Sigmoid colon (tissue), 4 donors: ENCODE measurements at regions not wholly inside any gene's neighbourhood (a gene's known extent, or its start where the extent isn't known, plus 50 kb on each side); places are given as distances from the start of the nearest gene placed in this dataset.

ENCODE experiments used
- POLR2AphosphoS5 ChIP-seq, 4 donors: sonication (generic); formaldehyde crosslinking; IDR thresholded peaks; one replicate each; pipeline ENCODE4 v1.6.1; 2017; ENCODE audit warnings: antibody characterized with exemption in 4 of 4
- TF ChIP-seq, protein P1 (sequence below), 4 experiments: fragments of 450-650 bp in 3 of 4; fragments of 200-600 bp in 1 of 4; IDR thresholded peaks; one replicate each; pipeline ENCODE4 v1.5.1; 2016 to 2019; ENCODE audit warnings: antibody characterized with exemption in 4 of 4, mild to moderate bottlenecking in 3 of 4, moderate library complexity in 2 of 4

DNA sequence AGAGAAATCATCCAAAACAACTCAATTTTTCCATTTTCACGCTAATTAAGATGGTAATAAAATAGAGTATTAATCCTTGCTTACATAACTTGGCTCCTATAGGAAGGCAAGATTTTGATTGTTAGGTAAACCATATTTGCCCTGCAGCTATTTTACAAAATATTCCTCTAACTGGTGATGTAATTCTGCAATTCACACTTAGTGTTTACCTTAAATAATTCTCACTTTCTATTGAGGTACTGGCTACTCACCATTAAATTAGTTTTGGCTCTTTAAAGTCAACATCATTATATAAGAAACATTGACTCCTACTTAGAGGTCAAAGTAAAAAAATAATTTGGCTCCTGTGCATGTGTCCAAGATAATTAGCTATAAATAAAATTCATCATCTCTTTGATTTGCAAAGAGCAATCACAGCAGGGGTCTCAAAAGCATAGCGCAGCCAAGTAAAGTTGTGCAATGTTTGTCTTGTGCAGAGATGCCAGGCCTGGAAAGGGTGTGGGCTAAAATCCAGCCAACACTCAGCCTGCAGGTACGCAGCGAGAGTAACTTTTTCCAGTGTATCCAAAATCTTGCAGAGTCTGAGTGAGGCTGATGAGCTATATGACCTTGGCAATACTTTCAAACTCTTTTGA, 501.2 kb downstream of the MMUT start:
- TF ChIP-seq, protein P1, sequence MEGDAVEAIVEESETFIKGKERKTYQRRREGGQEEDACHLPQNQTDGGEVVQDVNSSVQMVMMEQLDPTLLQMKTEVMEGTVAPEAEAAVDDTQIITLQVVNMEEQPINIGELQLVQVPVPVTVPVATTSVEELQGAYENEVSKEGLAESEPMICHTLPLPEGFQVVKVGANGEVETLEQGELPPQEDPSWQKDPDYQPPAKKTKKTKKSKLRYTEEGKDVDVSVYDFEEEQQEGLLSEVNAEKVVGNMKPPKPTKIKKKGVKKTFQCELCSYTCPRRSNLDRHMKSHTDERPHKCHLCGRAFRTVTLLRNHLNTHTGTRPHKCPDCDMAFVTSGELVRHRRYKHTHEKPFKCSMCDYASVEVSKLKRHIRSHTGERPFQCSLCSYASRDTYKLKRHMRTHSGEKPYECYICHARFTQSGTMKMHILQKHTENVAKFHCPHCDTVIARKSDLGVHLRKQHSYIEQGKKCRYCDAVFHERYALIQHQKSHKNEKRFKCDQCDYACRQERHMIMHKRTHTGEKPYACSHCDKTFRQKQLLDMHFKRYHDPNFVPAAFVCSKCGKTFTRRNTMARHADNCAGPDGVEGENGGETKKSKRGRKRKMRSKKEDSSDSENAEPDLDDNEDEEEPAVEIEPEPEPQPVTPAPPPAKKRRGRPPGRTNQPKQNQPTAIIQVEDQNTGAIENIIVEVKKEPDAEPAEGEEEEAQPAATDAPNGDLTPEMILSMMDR (IDR thresholded peaks at IDR 0.05) = no peak
- no peak for TF ChIP-seq POLR2AphosphoS5 (IDR thresholded peaks at IDR 0.05)
